ENCODE measurements at regions not wholly inside any gene's neighbourhood (a gene's known extent, or its start where the extent isn't known, plus 50 kb on each side); places are given as distances from the start of the nearest gene placed in this dataset.
A peak's percentile ranks its signal among the peaks of the same experiment; 100 is the strongest.
"Not testable (repeated sequence)": the region's sequence is repeated elsewhere in the genome, so short reads cannot be mapped to it uniquely, and the experiment has no call there.

GRCh38 chrX:3504916-3505315 is 158.5 kb upstream of the MXRA5 start:
- no peak for DNase-seq

- no peak for DNase-seq
Observed at GRCh38 chrX:3501833-3502535, 155.5 kb upstream of the MXRA5 start.

- not testable (repeated sequence) for DNase-seq
Observed at GRCh38 chrX:3495836-3496769, 149.7 kb upstream of the MXRA5 start.

GRCh38 chrX:3493605-3494004 is 147.2 kb upstream of the MXRA5 start:
- peak; percentile 1 for DNase-seq

GRCh38 chrX:3485727-3486126 is 139.3 kb upstream of the MXRA5 start:
- DNase-seq, result no peak

- DNase-seq, result no peak
Observed at GRCh38 chrX:3479026-3479425, 132.6 kb upstream of the MXRA5 start.

- no peak for DNase-seq
Observed at GRCh38 chrX:3476973-3477372, 130.5 kb upstream of the MXRA5 start.

GRCh38 chrX:3470211-3470679 is 123.8 kb upstream of the MXRA5 start:
- DNase-seq, result not testable (repeated sequence)

- DNase-seq, result no peak
Observed at GRCh38 chrX:3468031-3468430, 121.6 kb upstream of the MXRA5 start.

- no peak for DNase-seq
Observed at GRCh38 chrX:3465017-3465416, 118.6 kb upstream of the MXRA5 start.

- no peak for DNase-seq
Observed at GRCh38 chrX:3462166-3462508, 115.7 kb upstream of the MXRA5 start.

GRCh38 chrX:3461397-3462165 is 115.1 kb upstream of the MXRA5 start:
- no peak for DNase-seq

- no peak for DNase-seq
Observed at GRCh38 chrX:3455796-3456195, 109.3 kb upstream of the MXRA5 start.

GRCh38 chrX:3451571-3451970 is 105.1 kb upstream of the MXRA5 start:
- no peak for DNase-seq

- no peak for DNase-seq
Observed at GRCh38 chrX:3450881-3451570, 104.6 kb upstream of the MXRA5 start.

- DNase-seq, result no peak
Observed at GRCh38 chrX:3449287-3449686, 102.8 kb upstream of the MXRA5 start.

GRCh38 chrX:3448563-3448962 is 102.1 kb upstream of the MXRA5 start:
- DNase-seq, result no peak

- no peak for DNase-seq
Observed at GRCh38 chrX:3445806-3446490, 99.5 kb upstream of the MXRA5 start.

- no peak for DNase-seq
Observed at GRCh38 chrX:3443184-3443583, 96.7 kb upstream of the MXRA5 start.

GRCh38 chrX:3442691-3443090 is 96.2 kb upstream of the MXRA5 start:
- DNase-seq, result no peak

GRCh38 chrX:3440981-3441380 is 94.5 kb upstream of the MXRA5 start:
- no peak for DNase-seq

GRCh38 chrX:3435916-3436315 is 89.5 kb upstream of the MXRA5 start:
- not testable (repeated sequence) for DNase-seq

All from activated CD4-positive, alpha-beta T cell treated with anti-CD3 and anti-CD28 coated beads, Interleukin-2, amount 50 U/mL, for 16 hours (primary cell).